MCF 10A (cell line): ENCODE measurements at regions not wholly inside any gene's neighbourhood (a gene's known extent, or its start where the extent isn't known, plus 50 kb on each side); places are given as distances from the start of the nearest gene placed in this dataset.

ENCODE experiments used
- BruUV-seq: library from RNA; stranded (reverse); fragments of 400-500 nt; replicated peaks from 2 replicates; lab custom pipeline; 2021; lab: Mats Ljungman, UMichigan
- CTCF ChIA-PET: fragments of 300-600 bp; sonication (Branson Sonifier 250); formaldehyde crosslinking; extraction: SDS; loops from one replicate; lab custom pipeline; 2021; ENCODE audit warnings: antibody characterized with exemption, inconsistent platforms; lab: Yijun Ruan, JAX
- POLR2A ChIA-PET: fragments of 300-600, 350-650 bp; sonication (Branson Sonifier 250); formaldehyde crosslinking; extraction: SDS; loops from one replicate; lab custom pipeline; 2020; ENCODE audit warnings: antibody characterized with exemption, inconsistent platforms; lab: Yijun Ruan, JAX
- DNase-seq: peaks from one replicate; pipeline ENCODE4 v3.0.0-alpha.2; 2018; ENCODE audit not compliant: unreplicated experiment
- H3K27ac Mint-ChIP-seq: one replicate; pipeline ENCODE4 v1.8.0; 2022; ENCODE audit warnings: mild to moderate bottlenecking, low read depth, mixed read lengths; ENCODE audit not compliant: unreplicated experiment
- H3K27me3 Mint-ChIP-seq: one replicate; pipeline ENCODE4 v1.8.0; 2022; ENCODE audit warnings: mixed read lengths; ENCODE audit not compliant: insufficient read depth, unreplicated experiment
- H3K36me3 Mint-ChIP-seq: one replicate; pipeline ENCODE4 v1.8.0; 2022; ENCODE audit warnings: mild to moderate bottlenecking, moderate library complexity, mixed read lengths; ENCODE audit not compliant: insufficient read depth, unreplicated experiment
- H3K4me1 Mint-ChIP-seq: one replicate; pipeline ENCODE4 v1.8.0; 2022; ENCODE audit warnings: mixed read lengths; ENCODE audit not compliant: insufficient read depth, unreplicated experiment
- H3K4me3 Mint-ChIP-seq: one replicate; pipeline ENCODE4 v1.8.0; 2022; ENCODE audit warnings: mild to moderate bottlenecking, moderate library complexity, mixed read lengths; ENCODE audit not compliant: unreplicated experiment
- H3K9me3 Mint-ChIP-seq: one replicate; pipeline ENCODE4 v1.8.0; 2022; ENCODE audit warnings: mixed read lengths; ENCODE audit not compliant: unreplicated experiment
- intact Hi-C: fragments of 100-400 bp; cut with micrococcal nuclease; formaldehyde crosslinking; loops from 2 replicates; pipeline ENCODE4 v1.14.1; 2022
- TF ChIP-seq, protein P1 (sequence below): fragments of 200-600 bp; IDR thresholded peaks from one replicate; pipeline ENCODE4 v1.8.0; 2022; ENCODE audit warnings: antibody characterized with exemption, mild to moderate bottlenecking; ENCODE audit not compliant: unreplicated experiment

DNA sequence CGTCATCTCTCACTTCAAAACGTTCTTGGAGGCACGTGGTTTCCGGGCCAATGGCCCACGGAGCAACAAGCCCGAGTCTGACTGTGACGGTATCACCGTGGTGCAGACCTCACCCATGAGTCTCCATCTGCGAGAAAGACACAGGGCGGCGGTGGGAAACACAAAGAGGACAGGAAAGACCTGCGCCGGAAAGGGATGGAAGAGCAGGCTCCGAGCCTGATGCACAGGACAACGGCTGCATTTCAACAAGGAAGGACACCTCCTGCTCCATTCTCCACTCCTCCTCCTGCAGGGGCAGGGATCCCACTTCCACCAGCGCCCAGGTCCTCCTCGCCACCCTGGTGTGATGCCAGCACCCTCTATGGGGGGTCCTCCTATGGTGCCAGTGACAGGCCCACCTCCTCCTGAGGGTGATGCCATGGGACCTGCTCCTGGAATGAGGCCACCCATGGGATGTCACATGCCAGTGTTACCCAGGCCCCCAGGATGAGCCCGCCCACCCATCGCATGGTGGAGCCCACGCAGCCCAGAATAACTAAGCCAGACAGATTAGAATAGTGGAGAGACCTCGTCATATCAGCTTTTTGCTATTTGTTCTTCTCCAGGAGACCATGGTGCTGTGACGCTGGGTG is 73.0 kb upstream of the PCSK6 start:
- intact Hi-C loops: no loop called here
- Mint-ChIP-seq H3K4me3 (no peak overlapping the region), H3K27ac (no peak overlapping the region), H3K4me1 (no peaks in the 10 kb centered on the region), H3K27me3 (peaks cover 22% of the 10 kb centered on the region), H3K9me3 (no peaks in the 10 kb centered on the region), H3K36me3 (no peaks in the 10 kb centered on the region)
- ChIA-PET POLR2A (no interaction called here), CTCF (interaction anchor here (0.7 kb wide), 1 partner anchor 143 kb away, joined by 3 read pairs; no protein-coding TSS in a partner anchor)
- no TSS peak for BruUV-seq
- TF ChIP-seq, protein P1, sequence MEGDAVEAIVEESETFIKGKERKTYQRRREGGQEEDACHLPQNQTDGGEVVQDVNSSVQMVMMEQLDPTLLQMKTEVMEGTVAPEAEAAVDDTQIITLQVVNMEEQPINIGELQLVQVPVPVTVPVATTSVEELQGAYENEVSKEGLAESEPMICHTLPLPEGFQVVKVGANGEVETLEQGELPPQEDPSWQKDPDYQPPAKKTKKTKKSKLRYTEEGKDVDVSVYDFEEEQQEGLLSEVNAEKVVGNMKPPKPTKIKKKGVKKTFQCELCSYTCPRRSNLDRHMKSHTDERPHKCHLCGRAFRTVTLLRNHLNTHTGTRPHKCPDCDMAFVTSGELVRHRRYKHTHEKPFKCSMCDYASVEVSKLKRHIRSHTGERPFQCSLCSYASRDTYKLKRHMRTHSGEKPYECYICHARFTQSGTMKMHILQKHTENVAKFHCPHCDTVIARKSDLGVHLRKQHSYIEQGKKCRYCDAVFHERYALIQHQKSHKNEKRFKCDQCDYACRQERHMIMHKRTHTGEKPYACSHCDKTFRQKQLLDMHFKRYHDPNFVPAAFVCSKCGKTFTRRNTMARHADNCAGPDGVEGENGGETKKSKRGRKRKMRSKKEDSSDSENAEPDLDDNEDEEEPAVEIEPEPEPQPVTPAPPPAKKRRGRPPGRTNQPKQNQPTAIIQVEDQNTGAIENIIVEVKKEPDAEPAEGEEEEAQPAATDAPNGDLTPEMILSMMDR: no peak
- DNase-seq: no peak

GRCh38 chr15:101561584-101561906 is 72.0 kb upstream of the PCSK6 start:
- BruUV-seq: no TSS peak
- Mint-ChIP-seq H3K27me3 (peaks cover 22% of the 10 kb centered on the region), H3K4me1 (no peaks in the 10 kb centered on the region), H3K36me3 (no peaks in the 10 kb centered on the region), H3K4me3 (no peak overlapping the region), H3K27ac (no peak overlapping the region), H3K9me3 (no peaks in the 10 kb centered on the region)
- intact Hi-C loops: no loop called here
- CTCF ChIA-PET: no interaction called here
- POLR2A ChIA-PET: no interaction called here
- no peak for DNase-seq
- TF ChIP-seq, protein P1: no peak

DNA sequence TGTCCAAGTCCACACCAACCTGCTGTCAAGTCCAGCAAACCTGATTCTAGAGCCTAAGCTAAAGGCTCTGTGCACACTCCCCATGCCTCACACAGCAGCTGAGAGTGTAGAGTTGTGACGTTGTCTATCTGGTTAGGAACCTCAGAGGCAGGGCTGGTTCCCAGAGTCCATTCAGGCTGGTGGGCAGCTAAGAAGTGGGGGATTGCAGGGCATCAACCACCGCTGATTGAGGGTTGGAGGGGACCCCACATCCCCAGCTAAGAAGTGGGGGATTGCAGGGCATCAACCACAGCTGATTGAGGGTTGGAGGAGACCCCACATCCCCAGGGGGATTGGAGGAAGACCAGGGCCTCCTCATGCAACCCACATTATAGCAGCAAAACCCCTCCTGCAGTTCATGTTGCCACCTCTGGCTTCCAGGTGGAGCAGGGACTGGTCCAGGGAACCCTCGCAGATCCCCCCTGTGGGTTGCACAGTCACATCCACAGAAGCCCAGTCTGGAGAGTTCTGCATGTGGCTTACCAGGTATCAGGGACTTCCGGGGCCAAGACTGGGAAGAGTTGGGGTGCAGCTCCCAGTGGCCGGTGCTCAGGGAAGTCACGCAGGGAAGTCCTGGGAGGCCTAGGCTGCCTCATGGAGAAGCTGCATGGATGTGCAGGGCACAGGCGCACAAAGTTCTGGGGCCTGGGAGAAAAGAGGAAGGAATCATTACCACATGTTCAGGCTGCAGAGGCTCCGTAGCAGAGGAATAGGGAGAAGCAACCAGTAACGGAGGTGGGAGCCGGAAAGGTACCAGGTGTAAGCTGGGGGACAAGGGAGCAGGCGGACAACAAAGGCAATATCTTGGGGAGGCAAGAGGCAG is 71.4 kb upstream of the PCSK6 start:
- ChIA-PET CTCF (no interaction called here), POLR2A (no interaction called here)
- peaks cover 22% of the 10 kb centered on the region for H3K27me3 Mint-ChIP-seq

GRCh38 chr15:101559952-101560351 is 70.4 kb upstream of the PCSK6 start:
- no TSS peak for BruUV-seq
- CTCF ChIA-PET: interaction anchor here (0.6 kb wide), 1 partner anchor 95 kb away, joined by 5 read pairs; no protein-coding TSS in a partner anchor
- Mint-ChIP-seq H3K27me3 (peaks cover 22% of the 10 kb centered on the region), H3K36me3 (no peaks in the 10 kb centered on the region), H3K4me1 (no peaks in the 10 kb centered on the region), H3K4me3 (no peak overlapping the region), H3K9me3 (no peaks in the 10 kb centered on the region), H3K27ac (no peak overlapping the region)
- intact Hi-C loops: no loop called here
- POLR2A ChIA-PET: no interaction called here
- DNase-seq: no peak
- TF ChIP-seq, protein P1: no peak

More for the DNA sequence above, 71.4 kb upstream of the PCSK6 start:
- Mint-ChIP-seq H3K4me1 (no peaks in the 10 kb centered on the region), H3K4me3 (no peak overlapping the region), H3K9me3 (no peaks in the 10 kb centered on the region), H3K27ac (no peak overlapping the region), H3K36me3 (no peaks in the 10 kb centered on the region)
- TF ChIP-seq, protein P1: no peak
- DNase-seq: no peak
- no TSS peak for BruUV-seq
- intact Hi-C loops: no loop called here
